HFFc6 (cell line): ENCODE measurements at regions not wholly inside any gene's neighbourhood (a gene's known extent, or its start where the extent isn't known, plus 50 kb on each side); places are given as distances from the start of the nearest gene placed in this dataset.

Experiments used
- DNase-seq: peaks from one replicate; pipeline ENCODE4 v3.0.0-alpha.2; 2018
- H3K27ac Mint-ChIP-seq: 2 replicates; pipeline ENCODE4 v1.8.0; 2020; ENCODE audit warnings: mild to moderate bottlenecking, mixed read lengths
- H3K27me3 Mint-ChIP-seq: 2 replicates; pipeline ENCODE4 v1.8.0; 2021; ENCODE audit warnings: mild to moderate bottlenecking, moderate library complexity, mixed read lengths; ENCODE audit not compliant: insufficient read depth
- H3K36me3 Mint-ChIP-seq: 2 replicates; pipeline ENCODE4 v1.8.0; 2021; ENCODE audit warnings: low read depth, mixed read lengths
- H3K4me1 Mint-ChIP-seq: 2 replicates; pipeline ENCODE4 v1.8.0; 2020; ENCODE audit warnings: low read depth, mixed read lengths
- H3K4me3 Mint-ChIP-seq: 2 replicates; pipeline ENCODE4 v1.8.0; 2020; ENCODE audit warnings: mild to moderate bottlenecking, moderate library complexity, mixed read lengths
- H3K9me3 Mint-ChIP-seq: 2 replicates; pipeline ENCODE4 v1.8.0; 2020; ENCODE audit warnings: mild to moderate bottlenecking, mixed read lengths
- TF ChIP-seq, protein P1 (sequence below): fragments of 200-600 bp; sonication (generic); IDR thresholded peaks from 2 replicates; pipeline ENCODE4 v1.5.0; 2021; ENCODE audit warnings: antibody characterized with exemption, mild to moderate bottlenecking

DNA sequence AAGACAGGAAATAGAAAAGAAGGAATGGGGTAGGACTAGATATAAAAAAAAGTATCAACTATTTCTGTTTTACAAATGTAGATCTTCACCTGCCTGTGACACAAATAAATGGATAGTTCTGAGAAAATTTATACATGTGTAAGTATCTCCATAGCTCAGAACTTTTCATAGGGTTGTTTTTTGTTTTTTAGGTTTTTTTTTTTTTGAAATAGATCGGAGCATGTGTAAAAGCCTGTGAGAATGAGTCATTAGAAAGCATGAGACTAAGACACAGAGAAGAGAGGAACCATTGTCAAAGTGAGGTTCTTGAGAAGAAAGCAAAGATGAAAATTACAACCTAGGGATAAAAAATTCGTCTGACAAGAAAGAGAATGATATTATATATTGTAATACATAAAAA, 481.6 kb downstream of the PABPC4L start:
- peaks cover 18% of the 10 kb centered on the region for H3K4me1 Mint-ChIP-seq
- H3K27ac Mint-ChIP-seq = no peak overlapping the region
- H3K36me3 Mint-ChIP-seq = no peaks in the 10 kb centered on the region
- no peaks in the 10 kb centered on the region for H3K27me3 Mint-ChIP-seq
- H3K4me3 Mint-ChIP-seq = peak overlapping the region; percentile 70
- DNase-seq = no peak
- no peaks in the 10 kb centered on the region; the same call in 1 of the 2 replicates for H3K9me3 Mint-ChIP-seq
- TF ChIP-seq, protein P1, sequence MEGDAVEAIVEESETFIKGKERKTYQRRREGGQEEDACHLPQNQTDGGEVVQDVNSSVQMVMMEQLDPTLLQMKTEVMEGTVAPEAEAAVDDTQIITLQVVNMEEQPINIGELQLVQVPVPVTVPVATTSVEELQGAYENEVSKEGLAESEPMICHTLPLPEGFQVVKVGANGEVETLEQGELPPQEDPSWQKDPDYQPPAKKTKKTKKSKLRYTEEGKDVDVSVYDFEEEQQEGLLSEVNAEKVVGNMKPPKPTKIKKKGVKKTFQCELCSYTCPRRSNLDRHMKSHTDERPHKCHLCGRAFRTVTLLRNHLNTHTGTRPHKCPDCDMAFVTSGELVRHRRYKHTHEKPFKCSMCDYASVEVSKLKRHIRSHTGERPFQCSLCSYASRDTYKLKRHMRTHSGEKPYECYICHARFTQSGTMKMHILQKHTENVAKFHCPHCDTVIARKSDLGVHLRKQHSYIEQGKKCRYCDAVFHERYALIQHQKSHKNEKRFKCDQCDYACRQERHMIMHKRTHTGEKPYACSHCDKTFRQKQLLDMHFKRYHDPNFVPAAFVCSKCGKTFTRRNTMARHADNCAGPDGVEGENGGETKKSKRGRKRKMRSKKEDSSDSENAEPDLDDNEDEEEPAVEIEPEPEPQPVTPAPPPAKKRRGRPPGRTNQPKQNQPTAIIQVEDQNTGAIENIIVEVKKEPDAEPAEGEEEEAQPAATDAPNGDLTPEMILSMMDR = no peak

GRCh38 chr4:133719098-133719497, 482.5 kb downstream of the PABPC4L start:
- no peak overlapping the region for H3K4me3 Mint-ChIP-seq
- H3K27ac Mint-ChIP-seq = no peak overlapping the region
- H3K36me3 Mint-ChIP-seq = no peaks in the 10 kb centered on the region
- no peaks in the 10 kb centered on the region for H3K27me3 Mint-ChIP-seq
- peaks cover 18% of the 10 kb centered on the region for H3K4me1 Mint-ChIP-seq
- H3K9me3 Mint-ChIP-seq = no peaks in the 10 kb centered on the region; the same call in 1 of the 2 replicates
- DNase-seq = no peak
- TF ChIP-seq, protein P1 = no peak

GRCh38 chr4:133714211-133714610, 487.4 kb downstream of the PABPC4L start:
- DNase-seq = no peak
- H3K27me3 Mint-ChIP-seq = no peaks in the 10 kb centered on the region
- H3K36me3 Mint-ChIP-seq = no peaks in the 10 kb centered on the region
- H3K4me3 Mint-ChIP-seq = no peak overlapping the region
- TF ChIP-seq, protein P1 = no peak
- no peaks in the 10 kb centered on the region for H3K9me3 Mint-ChIP-seq
- peaks cover 20% of the 10 kb centered on the region; the same call in 1 of the 2 replicates for H3K4me1 Mint-ChIP-seq
- H3K27ac Mint-ChIP-seq = no peak overlapping the region

DNA sequence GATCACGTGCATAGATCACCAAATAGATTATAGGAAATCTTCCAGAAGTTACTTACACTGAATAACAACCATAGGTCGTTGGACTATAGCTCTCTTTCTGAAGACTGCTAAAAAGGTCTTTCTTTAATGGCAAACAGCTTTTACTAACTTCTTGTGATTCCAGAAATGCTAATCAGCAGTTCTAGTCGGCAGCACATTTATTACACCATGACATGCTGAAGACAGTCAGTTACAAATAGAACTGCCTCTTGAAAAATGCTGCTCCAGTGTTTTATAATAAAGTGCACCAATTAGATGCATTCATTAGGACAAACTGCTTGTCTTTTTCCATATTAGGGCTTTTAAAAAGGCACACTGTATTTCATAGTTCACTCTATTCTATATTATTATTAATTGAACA, 488.2 kb downstream of the PABPC4L start:
- TF ChIP-seq, protein P1 = no peak
- Mint-ChIP-seq H3K9me3 (peaks cover 4% of the 10 kb centered on the region; the same call in 1 of the 2 replicates), H3K4me3 (no peak overlapping the region; the same call in 1 of the 2 replicates), H3K27ac (no peak overlapping the region), H3K27me3 (no peaks in the 10 kb centered on the region), H3K36me3 (no peaks in the 10 kb centered on the region), H3K4me1 (peaks cover 20% of the 10 kb centered on the region; the same call in 1 of the 2 replicates)
- no peak for DNase-seq

- H3K4me1 Mint-ChIP-seq = peaks cover 20% of the 10 kb centered on the region; the same call in 1 of the 2 replicates
- no peaks in the 10 kb centered on the region for H3K36me3 Mint-ChIP-seq
- H3K9me3 Mint-ChIP-seq = peaks cover 4% of the 10 kb centered on the region; the same call in 1 of the 2 replicates
- DNase-seq = peak; percentile 0
- H3K27me3 Mint-ChIP-seq = no peaks in the 10 kb centered on the region
- peak overlapping the region; percentile 37; the same call in 1 of the 2 replicates for H3K27ac Mint-ChIP-seq
- peak overlapping the region; percentile 69; the same call in 1 of the 2 replicates for H3K4me3 Mint-ChIP-seq
- TF ChIP-seq, protein P1 = no peak
Observed at GRCh38 chr4:133711817-133712216, 489.8 kb downstream of the PABPC4L start.
